GM18520 (cell line): ENCODE measurements at regions not wholly inside any gene's neighbourhood (a gene's known extent, or its start where the extent isn't known, plus 50 kb on each side); places are given as distances from the start of the nearest gene placed in this dataset.
"Not testable (repeated sequence)": the region's sequence is repeated elsewhere in the genome, so short reads cannot be mapped to it uniquely, and the experiment has no call there.

Experiments
- ATAC-seq: cut with Tn5 transposase; IDR thresholded peaks from one replicate; pipeline ENCODE4 v1.9.1; 2021; ENCODE audit not compliant: unreplicated experiment

GRCh38 chr18:71405169-71405809 lies 1116.4 kb downstream of the SOCS6 start:
- ATAC-seq, result no peak

- no peak for ATAC-seq
Measured at GRCh38 chr18:71403501-71403900, 1114.7 kb downstream of the SOCS6 start.

- no peak for ATAC-seq
Measured at GRCh38 chr18:71398531-71398930, 1109.7 kb downstream of the SOCS6 start.

- ATAC-seq, result no peak
Measured at GRCh38 chr18:71388148-71388547, 1099.3 kb downstream of the SOCS6 start.

GRCh38 chr18:71374294-71375000 lies 1085.6 kb downstream of the SOCS6 start:
- ATAC-seq, result no peak

- ATAC-seq, result no peak
Measured at GRCh38 chr18:71371951-71372605, 1083.2 kb downstream of the SOCS6 start.

- ATAC-seq, result no peak
Measured at GRCh38 chr18:71370671-71371445, 1082.0 kb downstream of the SOCS6 start.

GRCh38 chr18:71370095-71370494 lies 1081.2 kb downstream of the SOCS6 start:
- no peak for ATAC-seq

- no peak for ATAC-seq
Measured at GRCh38 chr18:71362140-71362539, 1073.3 kb downstream of the SOCS6 start.

GRCh38 chr18:71355599-71355998 lies 1066.8 kb downstream of the SOCS6 start:
- not testable (repeated sequence) for ATAC-seq

- ATAC-seq, result no peak
Measured at GRCh38 chr18:71352618-71353017, 1063.8 kb downstream of the SOCS6 start.

GRCh38 chr18:71336576-71337210 lies 1047.8 kb downstream of the SOCS6 start:
- no peak for ATAC-seq

- no peak for ATAC-seq
Measured at GRCh38 chr18:71329563-71329962, 1040.7 kb downstream of the SOCS6 start.

GRCh38 chr18:71329114-71329513 lies 1040.3 kb downstream of the SOCS6 start:
- no peak for ATAC-seq

- no peak for ATAC-seq
Measured at GRCh38 chr18:71327850-71328249, 1039.0 kb downstream of the SOCS6 start.

GRCh38 chr18:71327441-71327840 lies 1038.6 kb downstream of the SOCS6 start:
- no peak for ATAC-seq

- no peak for ATAC-seq
Measured at GRCh38 chr18:71326826-71327225, 1038.0 kb downstream of the SOCS6 start.

- no peak for ATAC-seq
Measured at GRCh38 chr18:71324356-71324755, 1035.5 kb downstream of the SOCS6 start.

- ATAC-seq, result no peak
Measured at GRCh38 chr18:71322201-71322600, 1033.4 kb downstream of the SOCS6 start.

- ATAC-seq, result no peak
Measured at GRCh38 chr18:71321319-71321718, 1032.5 kb downstream of the SOCS6 start.

GRCh38 chr18:71304856-71305255 lies 1016.0 kb downstream of the SOCS6 start:
- no peak for ATAC-seq
